Astrocyte of the hippocampus (primary cell): ENCODE measurements at regions not wholly inside any gene's neighbourhood (a gene's known extent, or its start where the extent isn't known, plus 50 kb on each side); places are given as distances from the start of the nearest gene placed in this dataset.

ENCODE experiments used
- DNase-seq: peaks from one replicate; pipeline ENCODE4 v3.0.0; 2011; ENCODE audit warnings: low read depth, low spot score

DNA sequence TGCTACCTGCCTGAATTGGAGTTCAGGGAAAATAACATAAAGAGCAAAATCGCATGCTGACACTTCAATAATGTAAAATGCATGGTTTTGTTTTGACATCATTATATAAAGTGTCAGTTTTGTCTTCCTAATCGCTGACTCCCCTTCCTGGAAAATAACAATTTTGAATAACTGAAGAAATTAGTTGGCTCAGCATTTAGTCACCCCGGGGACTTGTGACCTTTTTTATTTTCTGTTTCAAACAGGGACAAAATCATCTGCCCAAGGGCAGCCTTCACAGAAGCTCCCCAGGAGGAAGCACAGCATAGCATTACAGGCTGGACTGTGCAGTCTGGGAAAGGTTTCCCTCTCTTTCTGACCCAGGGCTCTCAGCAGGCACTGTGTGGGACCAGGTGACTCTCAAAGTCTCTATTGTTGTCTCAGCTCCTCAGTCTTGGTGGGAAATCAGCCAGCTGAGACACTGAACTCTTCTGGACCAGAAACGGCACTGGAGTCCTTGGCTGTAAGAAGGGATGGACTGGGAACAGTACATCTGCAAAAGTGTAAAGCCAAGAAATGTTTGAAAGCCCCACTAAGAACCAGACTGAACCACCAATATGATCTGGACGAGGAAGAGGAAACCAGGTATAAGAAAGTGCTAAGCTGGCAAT is 671.3 kb upstream of the KLF4 start:
- DNase-seq, result no peak

DNA sequence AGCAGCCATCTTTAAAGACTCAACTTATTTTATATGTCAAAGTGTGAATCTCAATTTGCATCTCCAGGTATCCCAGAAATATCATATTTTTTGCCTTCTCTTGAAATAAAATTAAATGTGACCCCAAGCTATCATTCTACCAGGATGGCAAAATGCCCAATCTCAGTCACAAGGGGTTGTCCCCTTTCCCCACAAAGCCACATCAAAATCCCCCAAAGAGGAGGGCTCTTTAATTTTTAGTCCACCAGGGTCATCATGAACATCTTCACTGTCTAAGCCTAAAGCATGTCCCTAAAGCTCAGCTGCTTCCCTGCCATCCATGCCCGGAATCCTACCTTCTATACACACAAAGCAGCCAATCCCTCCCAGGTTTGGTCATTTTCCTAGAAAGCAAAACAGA is 670.5 kb upstream of the KLF4 start:
- DNase-seq, result no peak

DNA sequence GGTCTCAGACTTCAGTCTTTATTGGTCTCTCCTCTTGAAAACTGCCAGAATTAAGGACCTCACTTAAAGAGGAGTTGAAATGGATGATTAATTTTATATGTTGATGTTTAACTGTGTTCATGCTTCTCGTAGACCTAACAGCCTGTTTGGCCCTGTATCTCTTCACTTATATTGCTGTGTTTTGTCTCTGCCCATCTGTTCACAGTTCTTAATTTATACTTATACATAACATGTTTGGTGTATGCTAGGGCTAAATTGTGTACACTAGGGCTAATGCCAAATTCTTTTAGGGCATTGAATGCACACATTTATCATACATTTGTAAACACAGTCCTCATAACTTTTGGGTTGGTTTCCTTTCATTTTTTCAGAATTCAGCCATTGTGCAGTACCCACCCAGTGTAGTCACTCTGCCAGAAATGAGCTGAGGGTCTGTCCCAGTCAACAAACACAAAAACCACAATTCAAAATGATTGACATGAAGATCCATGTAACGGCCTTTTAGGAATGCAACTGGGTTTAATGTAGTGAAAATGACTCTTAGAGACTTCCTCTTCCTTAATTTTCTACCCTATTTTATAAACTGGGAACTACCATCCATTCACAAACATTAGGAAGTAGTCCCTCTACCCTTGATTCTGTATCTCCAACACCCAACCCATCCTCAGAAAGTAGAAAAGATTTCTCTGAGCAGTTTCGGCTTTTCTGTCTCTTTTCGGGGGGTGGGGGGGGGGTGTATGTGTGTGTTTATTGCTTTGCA is 668.8 kb upstream of the KLF4 start:
- DNase-seq, result no peak

- no peak for DNase-seq
Observed at GRCh38 chr9:108156270-108156998, 666.9 kb upstream of the KLF4 start.

- no peak for DNase-seq
Observed at GRCh38 chr9:108153416-108153815, 663.8 kb upstream of the KLF4 start.

DNA sequence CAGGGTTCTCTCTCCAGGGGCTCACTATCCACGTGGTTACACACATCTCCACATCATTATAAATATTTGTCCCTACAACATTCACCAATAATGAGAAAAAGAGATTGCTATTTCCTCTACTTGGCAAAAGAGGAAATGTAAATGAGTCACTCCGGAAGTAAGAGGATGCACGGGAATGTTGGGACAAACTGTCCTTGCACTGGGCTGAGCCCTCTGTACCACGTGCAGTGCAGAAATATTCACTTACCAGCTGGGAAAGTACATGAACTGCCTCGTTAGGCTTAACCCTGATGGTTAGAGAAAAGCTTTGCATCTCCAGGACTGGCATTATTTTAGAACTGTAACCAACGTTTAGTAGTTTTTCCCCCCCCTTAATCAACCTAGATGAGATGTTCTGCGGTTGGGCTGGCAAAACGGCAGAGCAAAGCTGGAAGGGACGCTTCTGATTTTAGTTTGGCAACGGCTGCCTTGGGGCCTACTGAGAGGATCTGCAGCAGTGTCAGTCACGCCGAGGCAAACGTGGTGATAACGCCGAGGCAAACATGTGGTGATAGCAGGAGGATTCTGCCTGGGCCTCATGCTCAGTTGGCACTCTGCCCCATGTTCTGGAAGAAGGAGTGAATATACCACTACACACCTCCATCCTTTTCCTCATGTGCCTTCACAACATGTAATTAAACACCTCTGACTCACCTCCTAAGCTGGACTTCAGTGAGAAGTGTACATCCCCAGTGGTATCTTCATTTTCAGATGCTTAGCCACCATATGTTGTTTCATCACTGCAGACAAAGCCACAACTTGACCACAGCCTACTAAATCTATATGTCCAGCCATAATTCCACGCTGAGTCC is 661.4 kb upstream of the KLF4 start:
- DNase-seq, result no peak

DNA sequence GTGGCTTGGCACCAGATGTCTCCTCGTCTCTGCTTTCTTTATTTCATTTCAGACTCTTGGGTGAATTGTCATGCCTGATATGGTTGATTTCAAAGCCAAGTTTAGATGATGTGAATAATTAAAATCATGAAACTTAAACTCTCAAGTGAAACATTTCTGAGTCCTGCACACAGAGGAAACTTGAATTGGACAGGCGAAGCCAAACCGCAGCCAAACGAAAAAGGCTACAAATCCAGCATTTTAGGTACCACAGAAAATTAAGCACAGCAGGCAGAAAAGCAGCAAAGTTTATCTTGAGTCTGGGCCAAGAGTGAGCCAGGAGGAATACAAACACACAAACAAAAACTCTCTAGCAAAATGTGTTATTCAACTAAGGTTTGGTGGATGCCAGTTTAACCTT is 659.8 kb upstream of the KLF4 start:
- DNase-seq, result peak; percentile 63

DNA sequence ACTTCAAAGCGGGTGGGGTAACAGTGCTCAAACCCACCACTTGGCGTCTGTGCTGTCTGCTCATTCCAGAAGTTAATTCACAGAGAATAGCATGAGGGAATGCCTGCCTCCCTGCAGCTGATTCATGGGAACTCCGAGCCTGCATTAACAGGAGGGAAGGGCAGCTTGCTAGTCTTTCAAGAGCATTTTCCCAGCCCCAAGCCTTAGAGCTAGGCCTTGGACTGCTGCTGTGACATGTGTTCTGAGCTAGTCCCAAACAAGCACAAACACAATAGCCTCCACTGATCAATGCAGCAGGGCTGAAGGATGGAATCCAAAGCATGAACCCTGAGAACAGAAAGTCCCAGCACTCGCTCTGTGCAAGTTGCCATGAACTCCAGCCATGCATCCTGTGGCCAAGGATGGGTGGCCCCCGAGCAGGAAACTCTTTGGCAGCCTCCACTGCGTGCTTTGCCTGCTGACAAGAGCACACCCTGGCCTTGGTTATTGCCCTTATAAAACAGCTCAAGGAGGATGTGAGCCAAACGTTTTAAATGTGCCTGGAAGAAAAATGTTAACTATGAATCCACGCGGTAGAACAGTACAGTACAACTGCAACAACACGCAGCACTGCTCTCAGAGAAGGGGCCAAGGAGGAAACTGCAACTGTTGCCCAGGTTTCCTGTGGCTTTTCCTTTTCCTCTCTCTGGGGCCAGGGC is 653.1 kb upstream of the KLF4 start:
- DNase-seq, result peak; percentile 95

GRCh38 chr9:108142142-108142503 is 652.6 kb upstream of the KLF4 start:
- DNase-seq, result no peak

GRCh38 chr9:108139900-108140299 is 650.3 kb upstream of the KLF4 start:
- no peak for DNase-seq

DNA sequence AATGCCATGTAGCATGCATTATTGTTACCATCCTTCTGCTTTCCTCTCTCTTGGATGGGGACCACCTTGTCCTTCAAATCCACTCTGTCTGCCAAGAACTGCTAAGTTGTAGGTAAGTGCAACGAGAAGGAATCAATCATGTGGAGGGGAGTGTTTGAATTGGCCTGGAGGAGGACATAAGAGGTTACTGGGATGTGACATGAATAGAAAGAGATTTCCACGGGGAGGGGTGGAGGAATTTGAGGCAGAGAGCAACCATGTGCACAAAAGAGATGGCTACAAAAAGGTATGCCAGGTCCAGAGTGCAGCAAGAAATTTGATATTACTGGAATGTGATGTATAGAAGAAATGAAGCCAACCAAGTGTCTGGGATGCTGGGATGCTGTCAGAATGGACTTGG is 648.9 kb upstream of the KLF4 start:
- DNase-seq, result no peak

DNA sequence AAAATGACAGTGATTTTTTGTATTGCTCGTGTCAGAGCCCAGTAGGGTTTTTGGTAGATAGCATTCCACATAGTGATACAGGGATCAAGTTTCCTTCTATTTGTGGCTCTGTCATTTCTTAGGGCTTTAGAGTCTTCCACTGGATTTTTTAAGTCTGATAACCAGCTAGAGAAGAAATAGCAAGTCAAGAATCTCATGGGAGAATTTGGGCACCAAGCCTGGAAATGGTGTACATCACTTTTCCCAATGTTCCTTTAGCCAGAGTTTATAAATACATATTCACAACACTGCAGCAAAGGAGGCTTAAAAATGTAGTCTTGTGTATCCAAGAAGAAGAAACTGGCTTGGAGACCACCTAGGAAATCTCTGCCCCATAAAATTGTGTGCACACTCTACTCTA is 647.1 kb upstream of the KLF4 start:
- DNase-seq, result no peak

- DNase-seq, result no peak
Observed at GRCh38 chr9:108134486-108135128, 645.0 kb upstream of the KLF4 start.

- DNase-seq, result no peak
Observed at GRCh38 chr9:108133680-108134079, 644.1 kb upstream of the KLF4 start.

DNA sequence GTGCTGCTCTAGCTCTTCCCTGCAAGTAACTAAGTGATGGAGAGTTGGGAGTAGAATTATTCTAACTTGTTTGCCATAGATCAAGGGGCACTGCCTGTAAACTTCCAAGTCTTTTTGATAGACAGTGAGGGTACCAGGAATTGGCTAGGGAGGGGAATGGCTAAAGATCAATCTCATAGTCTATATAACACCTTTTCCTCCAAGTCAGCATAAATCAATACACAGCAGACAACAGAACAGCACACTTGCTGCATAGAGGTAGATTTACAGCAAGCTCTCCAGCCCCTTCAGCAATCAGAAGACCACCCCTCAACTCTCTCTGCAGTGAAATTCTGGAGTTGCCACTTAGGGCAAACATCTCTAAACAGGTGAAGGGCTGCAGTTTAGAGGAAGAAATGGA is 643.5 kb upstream of the KLF4 start:
- DNase-seq, result no peak

DNA sequence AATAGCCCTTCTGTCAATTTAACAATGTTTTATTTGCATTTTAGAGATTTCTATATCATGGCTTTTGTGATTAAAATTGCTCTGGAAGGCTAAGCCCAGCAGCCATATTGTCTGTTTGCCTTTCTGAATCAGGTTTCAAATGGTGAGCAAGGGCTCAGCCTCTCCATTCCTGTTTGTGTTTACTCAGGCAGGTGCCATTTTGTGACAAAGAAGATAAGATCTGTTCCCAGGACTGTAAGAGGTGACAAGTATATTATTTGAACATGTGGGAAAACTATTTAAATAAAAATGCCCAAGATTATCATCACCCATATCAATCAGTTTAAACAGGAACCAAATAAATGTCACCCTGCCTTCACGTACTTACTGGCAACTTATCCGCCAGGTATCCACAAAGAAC is 641.3 kb upstream of the KLF4 start:
- DNase-seq, result no peak

DNA sequence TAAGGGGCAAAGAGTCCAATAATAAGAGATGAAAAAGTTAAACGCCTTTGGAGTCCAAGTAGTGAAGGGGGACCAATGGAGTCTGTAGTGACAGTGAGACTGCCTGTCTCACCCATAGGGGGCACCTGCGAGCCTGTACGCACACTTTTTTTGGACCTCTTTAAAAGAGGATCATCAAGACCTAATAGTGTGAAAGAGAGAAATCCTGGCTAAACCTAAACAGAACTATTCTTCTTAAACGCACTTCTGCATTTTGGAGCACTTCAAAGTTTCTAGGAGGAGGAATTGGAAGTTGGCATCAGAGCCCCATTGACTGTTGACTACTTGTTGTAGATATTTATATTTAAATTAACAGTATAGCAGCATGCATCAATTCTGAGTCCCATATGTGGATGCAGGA is 636.1 kb upstream of the KLF4 start:
- no peak for DNase-seq

DNA sequence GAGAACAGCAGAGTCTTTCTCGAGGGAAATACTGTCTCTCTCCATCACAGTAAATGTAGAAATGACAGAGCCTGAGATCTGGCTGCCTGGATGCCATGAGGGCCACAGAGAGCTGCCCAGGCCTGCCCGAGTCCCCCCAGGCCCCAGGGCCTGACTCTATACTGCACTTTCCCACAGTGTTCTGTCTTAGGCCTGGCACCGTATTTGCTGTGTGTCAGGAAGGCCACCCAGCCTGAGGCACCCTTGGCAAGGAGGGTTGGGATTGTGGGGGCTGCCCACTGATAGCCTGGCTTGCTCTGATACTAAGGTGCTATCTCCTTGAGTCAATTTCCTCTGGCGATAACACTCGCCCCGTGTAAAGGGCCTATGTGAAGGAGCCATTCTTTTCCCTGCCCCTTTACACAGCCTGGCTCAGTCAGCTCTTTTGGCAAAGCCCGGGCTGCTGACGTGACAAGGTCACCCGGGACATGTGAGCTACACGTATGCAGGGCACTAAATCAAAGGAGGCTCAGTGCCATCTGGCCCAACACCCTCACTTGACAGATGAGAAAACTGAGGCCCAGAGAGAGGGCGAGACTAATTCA is 630.1 kb upstream of the KLF4 start:
- no peak for DNase-seq

DNA sequence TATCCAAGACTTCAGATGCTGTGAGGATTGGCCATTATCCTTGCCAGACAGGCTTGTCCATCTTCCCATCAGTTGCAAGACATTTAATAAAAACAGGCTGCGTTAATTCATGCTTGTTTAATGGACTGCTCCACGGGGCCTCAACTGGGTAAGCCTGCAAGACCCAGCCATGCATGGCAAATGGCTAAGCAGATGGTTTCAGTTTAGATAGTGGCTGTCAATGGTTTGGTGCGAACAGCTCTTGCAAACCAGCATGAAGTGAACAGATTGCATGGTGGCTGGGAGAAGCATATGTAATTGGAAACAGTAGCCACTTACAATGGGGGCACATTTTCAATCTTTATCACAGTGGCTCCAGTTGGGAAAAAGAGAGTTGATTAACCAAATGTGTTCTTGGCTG is 628.2 kb upstream of the KLF4 start:
- DNase-seq, result no peak

GRCh38 chr9:108117306-108117705 is 627.7 kb upstream of the KLF4 start:
- no peak for DNase-seq

- no peak for DNase-seq
Observed at GRCh38 chr9:108113596-108113995, 624.0 kb upstream of the KLF4 start.
